UCSD-AML1 (cell line): ENCODE measurements at regions not wholly inside any gene's neighbourhood (a gene's known extent, or its start where the extent isn't known, plus 50 kb on each side); places are given as distances from the start of the nearest gene placed in this dataset.

Source experiments
- DNase-seq: peaks from one replicate; lab custom pipeline; 2025; ENCODE audit not compliant: unreplicated experiment; lab: John Stamatoyannopoulos, UW

DNA sequence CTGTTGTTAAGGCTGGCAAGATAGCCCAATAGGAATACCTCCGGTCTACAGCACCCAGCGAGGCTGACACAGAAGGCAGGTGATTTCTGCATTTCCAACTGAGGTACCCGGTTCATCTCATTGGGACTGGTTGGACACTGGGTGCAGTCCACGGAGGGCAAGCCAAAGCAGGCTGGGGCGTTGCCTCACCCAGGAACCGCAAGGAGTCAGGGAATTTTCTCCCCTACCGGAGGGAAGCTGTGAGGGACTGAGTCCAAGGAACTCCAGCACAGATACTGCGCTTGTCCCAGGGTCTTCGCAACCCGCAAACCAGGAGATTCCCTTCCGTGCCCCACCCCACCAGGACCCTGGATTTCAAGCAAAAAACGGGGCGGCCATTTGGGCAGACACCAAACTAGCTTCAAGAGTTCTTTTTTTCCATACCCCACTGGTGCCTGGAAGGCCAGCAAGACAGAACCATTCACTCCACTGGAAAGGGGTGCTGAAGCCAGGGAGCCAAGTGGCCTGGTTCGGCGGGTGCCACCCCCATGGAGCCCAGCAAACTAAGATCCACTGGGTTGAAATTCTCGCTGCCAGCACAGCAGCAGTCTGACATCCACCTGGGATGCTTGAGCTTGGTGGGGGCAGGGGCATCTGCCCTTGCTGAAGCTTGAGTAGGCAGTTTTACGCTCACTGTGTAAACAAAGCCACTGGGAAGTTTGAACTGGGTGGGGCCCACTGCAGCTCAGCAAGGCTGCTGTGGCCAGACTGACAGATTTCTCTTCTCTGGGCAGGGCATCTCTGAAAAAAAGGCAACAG, 647.2 kb downstream of the BNC2 start:
- no peak for DNase-seq

DNA sequence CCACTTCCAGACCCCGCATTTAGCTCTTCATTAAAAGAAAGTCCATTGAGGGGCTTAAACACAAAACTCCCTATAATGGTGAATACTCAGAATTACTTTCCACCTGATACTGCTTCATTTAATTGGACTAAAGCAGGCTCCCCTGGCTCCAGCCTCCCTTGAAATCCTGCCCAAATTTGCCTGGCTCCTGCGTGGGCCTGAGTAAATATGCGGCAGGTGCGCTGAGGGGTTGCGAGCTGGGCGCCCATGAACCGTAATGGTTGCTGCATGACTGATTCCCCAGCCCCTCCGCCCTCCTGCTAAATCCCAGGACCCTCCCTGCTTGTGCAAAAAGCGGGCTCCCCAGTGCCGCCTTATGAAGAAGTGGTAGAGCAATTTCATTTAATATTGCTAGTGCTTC, 639.7 kb downstream of the BNC2 start:
- no peak for DNase-seq

DNA sequence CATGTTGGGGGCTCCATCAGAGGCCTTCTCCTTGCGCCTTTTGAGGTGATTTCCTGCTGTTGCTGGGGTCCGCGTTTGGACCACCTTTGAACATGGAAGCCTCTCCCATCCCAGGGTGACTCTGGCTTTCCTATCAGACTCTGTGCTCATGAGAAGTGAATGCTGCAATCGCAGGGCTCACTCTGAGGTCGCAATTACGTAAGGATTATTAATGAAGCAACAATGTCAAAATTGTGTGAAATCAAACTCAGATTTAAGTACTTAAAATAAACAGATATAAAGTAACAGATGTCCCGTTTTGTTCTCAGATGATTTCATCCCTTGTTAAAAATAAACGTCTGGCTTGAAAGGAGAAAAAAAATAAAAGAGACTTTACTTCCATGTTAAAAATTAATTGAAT, 634.2 kb downstream of the BNC2 start:
- DNase-seq = no peak

DNA sequence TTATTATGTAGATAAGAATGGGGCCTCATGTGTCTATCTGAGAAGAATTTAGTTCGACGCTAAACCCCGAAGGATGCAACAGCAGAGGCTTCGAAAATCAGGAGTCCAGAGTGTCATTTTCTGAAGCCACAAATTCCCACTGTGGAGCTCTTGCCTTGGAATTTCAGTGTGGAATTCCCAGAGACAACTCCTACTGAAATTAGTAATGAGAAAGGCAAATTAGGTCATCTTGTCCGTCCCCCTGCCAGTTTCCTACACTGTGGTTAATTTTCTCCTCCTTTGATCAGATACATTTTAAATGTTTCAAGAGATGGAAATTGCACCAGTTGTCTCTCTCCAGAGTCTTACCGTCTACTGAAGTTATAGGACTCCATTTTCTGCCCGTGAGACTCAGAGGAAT, 633.6 kb downstream of the BNC2 start:
- no peak for DNase-seq

DNA sequence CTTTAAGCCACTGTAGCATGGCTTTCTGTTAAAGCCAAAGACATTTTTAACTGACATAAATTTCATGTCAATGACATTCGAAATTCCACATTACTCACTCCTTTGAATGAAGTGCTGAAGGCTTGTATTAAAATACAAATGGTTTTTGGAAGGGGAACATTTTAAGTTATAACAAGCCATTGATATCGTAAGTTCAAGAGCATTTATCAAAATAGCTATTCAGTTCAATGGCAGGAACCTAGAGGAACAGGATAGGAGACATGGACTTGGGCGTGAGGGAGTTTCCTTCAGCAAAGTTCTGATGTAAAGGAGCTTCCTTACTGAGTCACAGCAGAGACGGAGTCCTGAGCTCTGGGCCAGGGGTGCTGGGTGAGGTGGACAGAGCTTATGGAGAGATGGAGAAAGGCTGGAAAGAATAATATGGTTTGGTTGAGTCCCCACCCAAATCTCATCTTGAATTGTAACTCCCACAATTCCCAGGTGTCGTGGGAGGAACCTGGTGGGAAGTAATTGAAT, 631.8 kb downstream of the BNC2 start:
- no peak for DNase-seq

DNA sequence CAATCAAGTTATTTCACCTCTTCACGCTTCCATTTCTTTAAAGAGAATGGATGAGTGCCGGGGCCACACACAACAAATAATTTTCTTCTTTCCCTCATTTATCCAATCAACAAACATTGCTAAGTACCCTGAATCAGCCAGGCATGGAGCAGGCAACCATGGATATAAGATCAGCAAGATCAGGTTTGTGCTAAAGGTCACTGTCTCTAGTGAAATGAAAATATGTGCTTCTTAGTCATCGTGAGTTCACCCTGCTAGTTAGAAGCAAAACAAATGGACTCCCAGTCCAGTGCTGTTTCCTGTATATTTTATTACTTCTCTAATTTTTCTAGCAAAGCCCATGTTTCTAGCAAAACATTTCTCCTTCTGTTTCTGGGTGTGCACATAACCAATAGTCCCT, 629.2 kb downstream of the BNC2 start:
- no peak for DNase-seq

DNA sequence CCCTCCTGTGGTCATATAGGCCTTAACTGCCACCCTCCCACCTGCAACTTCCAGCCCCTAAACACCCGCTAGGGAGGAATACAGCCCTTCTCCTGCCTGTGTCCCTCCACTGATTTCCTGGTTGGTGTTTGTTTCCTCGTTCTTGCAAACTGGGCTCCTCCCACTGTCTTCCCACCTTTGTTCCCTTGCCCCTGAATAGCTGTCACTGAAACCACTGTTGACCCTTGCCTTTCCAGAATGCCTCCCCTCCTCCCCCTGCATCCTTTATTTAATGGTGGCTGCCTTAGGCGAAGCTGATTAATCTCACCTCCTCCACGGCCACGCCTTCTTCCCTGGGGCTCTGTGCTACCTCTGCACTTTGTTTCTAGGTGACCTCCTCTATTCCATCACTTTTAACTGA, 626.7 kb downstream of the BNC2 start:
- no peak for DNase-seq

DNA sequence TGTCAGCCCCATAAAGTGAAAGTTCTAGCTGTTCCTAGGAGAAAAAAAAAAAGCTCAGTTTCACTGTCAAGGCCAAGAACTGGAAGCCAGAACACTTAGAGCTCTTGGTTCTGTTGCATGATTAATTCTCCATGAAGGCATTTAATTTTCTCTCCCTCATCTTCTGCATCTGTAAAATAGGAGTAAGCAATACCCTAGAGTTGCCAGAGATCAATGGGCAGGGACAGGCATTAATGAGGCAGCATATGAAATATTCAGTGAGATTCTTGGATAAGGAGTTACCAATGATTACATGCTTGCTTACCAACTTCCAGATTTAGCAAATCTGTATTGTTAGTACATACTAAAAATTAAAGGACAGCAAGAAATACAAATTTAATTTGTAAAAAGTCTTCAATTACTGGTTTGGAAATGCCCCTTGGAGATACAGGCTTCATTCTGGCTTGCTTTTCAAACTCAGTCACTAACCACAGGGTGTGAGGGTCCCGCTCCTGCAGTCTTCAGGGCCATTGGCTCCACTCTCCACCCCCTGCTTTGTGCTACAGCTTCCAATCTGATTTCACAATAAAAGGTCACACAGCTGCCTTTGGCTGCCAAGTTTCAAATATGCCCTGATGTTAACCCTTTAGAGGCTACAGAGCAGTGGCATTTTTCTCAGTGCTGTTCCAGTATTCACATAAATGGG, 624.6 kb downstream of the BNC2 start:
- no peak for DNase-seq

DNA sequence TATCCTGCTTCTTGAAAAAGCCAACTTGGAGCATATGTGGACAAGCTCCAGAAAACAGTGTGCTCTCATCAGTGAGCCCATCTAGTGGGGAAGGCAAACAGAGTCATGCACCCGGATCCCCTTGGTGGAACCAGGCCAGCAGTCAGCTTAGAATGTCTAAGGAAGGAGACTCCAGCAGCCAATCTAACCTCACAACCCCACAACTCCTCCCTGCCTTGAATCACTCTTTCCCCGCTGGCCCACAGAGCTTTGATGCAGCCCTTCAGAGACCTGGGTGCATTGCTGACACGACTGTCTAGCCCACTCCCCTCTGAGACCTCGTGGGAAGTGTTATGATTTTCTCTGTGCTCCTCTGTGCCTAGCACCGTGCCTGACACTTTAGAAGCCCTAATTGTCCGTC, 623.7 kb downstream of the BNC2 start:
- DNase-seq = no peak

DNA sequence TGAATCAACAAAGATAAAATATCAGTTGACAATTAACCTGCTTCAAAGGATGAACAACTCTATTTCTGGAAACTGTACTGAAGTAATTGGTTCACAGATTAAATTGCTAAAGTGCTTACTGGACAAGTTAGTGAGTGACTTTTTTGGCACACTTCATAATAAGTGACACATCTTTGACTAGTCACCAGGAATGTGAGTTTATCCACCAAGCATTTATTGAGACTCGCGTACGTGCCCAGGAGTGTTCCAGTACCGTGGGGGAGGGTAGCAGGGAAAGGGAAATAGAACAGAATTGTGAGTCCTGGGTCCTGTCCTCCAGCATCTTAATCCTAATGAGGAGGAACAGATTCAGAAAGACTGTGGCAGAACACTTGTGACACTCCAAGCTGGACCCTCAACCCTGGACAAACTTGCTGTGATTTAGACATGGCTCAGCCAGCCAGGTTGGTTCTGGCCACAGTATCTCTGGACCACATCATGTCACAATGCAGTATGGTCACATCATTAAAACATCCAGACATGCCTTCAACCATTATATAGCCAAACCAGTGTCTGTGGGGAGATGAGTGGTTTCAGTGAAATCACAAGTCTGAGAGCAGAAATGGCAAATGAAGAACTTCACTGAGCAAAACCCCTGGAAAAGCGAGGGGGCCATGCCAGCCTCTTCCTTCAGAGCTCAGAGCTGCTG, 623.1 kb downstream of the BNC2 start:
- no peak for DNase-seq

DNA sequence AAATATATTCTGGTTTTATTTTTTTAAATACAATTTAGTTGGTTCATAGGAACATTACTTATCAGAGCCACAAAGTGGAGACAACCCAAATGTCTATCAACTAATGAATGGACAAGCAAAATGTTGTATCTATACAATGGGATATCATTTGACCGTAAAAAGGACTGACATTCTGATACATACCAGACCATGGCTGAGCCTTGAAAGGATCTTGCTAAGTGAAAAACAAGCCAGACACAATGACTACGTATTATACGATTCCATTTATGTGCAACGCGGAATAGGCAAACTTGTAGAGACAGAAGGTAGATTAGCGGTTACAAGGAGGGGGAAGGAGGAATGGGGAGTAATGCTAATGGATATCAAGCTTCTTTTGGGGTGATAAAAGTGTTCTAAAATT, 621.6 kb downstream of the BNC2 start:
- DNase-seq = no peak

DNA sequence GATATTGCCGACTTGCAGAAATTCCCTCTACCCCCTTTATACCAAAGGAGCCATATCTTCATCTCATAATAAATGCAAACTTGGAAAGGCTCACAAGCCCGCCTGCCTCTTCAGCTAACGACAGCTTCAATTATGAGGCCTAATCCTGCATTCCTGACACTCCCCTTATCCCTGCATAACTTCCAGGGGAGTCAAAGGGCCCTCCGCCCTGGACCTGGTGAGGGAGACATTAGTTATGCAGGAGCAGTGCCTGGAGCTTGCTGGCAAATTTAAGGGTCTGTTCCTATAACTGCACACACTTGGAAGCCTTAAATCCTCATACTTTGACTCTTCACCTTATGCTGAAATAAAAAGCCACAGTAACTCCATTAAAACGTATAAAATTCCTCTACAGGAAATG, 617.9 kb downstream of the BNC2 start:
- DNase-seq = no peak

DNA sequence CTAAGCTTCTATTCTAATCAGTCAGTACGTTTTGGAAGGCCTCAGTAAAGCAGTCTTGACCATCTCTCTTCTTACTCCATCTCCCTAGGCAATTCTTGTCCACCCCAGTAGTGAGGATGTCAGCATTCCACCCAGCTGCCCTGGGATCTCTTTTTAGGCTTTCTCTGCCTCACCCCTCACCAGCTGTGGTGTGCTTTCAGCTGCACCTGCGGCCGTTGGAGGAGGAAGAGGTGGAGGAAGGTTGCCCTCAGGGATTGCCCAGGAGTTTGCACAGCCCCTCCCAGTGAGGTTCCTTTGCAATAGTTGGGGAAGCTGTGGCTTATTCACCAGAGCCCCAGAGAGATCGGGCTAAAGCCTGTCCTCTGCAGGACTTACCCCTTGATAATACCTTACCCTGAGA, 615.8 kb downstream of the BNC2 start:
- DNase-seq = no peak

DNA sequence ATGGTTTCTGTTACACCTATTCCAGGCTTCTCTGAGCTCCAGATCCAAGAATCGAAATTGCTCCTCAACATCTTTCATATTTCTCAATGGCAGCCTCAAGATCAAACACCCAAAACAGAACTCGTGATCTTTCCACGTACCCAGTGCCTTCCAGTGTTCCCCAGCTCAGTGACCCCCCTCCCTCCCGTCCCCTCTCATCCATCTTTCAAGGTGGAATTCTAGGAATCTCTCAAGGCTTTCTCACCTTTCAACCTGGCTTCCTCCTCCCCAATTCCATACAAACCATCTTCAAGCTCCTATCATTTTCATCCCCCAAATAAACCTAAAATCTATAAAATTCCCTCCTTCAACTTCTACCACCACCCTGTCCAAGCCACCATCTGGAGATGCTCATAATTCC, 615.3 kb downstream of the BNC2 start:
- no peak for DNase-seq

DNA sequence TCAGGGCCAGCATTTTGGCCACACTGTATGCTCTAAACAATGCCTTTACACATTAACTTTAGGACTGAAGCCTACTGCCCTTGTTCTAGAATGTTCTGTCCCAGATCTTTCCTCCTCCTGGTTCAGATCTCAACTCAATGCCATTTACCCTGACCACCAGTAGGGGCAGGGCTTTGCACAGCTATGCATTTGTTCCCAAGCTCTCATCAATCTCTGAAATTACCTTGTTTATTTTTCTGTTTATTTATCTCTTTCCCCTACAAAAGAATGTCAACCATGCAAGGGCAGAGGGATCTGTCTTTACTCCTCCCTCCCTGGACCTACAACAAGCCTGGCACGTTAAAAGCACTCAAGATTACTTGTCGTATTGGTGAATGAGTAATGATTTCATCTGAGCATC, 612.9 kb downstream of the BNC2 start:
- no peak for DNase-seq

DNA sequence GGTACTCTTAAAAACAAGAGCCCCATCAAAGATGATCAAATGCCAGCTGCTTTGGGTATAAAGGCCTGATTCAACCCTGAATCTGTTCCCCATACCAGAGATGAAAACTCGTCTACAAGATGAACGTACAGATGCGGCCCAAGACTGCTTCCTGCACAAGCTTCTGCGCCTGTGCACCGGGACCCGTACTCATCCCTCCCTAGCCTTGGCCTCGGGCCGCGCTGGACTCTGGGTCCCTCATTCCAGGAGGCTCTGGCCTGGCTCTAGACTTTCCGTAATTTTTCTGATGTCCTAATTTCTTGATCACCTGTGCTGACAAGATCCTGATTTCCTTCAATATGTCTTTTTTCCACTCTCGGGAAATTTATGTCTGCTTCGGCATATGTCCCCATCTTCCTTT, 612.3 kb downstream of the BNC2 start:
- DNase-seq = no peak

DNA sequence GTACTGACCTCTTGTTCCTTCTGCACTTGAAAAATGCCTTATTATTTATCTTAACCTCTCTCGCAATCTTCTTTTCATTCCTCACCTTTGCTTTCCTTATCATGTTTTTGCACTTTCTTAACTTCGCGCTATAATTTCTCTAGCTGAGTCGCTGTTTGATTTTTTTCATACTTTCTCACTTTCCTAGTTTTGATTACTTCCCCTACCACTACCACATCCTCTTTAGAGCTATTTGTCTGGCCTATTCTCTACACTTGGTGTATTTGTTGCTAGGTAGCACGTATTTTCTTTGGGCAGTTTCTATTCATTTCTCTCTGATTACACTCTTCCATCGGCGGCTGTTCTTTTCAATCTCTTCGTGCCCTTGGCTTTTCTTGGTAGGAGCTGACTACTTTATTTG, 611.8 kb downstream of the BNC2 start:
- DNase-seq = no peak

DNA sequence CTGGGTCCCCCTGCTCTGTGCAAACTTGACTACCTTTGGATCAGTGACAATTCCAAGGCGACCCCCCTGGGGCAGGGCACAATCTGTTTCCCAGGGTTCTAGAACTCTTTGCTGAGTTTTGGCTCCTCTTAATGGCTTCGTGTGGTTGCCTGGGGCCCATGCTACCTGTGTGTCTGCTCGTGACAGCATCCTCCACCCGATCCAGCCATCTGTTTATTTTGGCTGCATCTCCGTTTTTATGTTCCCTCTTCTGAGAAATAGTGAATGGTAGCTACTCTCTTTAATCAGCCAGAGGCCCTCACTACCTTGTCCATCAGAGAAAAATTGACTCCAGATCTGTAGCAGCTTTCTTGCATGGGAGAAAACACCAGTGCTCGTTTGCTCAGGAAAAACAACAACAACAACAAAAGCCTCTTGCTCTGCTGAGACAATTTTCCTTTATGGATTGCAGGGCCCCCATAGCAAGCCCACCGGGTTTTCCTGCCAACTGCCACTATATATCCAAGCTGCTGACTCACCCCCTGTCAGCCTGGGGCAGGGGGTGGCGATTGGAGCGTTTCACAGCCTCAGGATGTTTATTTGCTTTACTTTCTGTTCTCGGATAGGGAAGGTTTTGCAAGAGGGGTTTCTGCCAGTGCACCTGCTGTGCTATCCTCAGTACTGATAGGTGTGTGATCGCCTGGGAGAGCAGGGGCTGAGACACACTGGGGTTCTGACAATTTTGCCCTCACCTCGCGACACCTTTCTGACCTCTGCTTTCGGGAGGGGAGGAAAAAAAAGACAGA, 607.8 kb downstream of the BNC2 start:
- no peak for DNase-seq

DNA sequence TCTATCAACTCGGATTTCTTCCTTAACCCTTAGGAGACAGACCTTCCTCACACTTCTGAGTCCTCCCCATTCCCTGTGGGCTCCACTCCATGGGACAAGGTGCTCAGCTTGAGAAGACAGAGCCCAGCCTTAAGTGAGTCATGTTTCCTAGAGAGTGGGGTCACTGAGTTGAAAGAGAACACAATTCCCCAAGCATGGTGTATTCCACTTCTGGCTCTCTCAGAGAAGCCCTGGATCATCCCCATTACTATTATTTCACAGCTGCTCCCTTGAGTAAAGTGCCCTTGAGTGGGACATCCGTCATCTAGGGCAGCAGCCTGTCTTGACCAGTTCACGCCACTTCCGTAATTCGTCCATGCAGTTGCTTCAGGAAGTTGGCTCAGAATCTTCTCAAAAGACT, 604.8 kb downstream of the BNC2 start:
- DNase-seq = no peak

DNA sequence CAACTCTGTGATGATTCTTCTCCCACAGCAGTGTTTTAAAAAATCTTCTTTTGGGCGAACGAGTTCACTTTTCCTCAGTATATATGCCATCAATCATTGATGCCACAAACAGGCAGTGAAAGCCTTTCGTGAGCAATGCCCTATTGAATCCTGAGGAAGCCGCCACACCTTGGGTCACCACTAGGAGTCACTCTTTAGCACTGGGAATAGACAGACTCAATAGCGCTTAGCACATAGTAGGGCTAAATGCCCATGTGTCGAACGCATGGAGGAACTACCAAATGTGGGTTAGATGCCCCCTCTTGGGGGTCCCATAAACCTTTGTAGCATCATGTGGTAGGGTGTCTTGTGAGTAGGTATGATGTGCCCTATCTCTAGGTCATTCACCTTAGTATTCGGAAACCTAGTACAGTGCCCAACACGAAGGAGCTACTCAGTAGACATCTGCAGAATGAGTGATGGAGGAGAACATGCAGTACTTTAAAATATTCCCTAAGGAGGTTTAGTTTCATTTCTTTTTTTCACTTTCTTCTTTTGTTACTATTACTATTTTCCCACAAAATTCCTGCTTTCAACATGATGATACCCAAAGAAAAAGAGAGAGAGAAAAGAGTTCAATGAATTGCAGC, 603.7 kb downstream of the BNC2 start:
- peak; percentile 16 for DNase-seq
